Astrocyte of the hippocampus (primary cell): ENCODE measurements at regions not wholly inside any gene's neighbourhood (a gene's known extent, or its start where the extent isn't known, plus 50 kb on each side); places are given as distances from the start of the nearest gene placed in this dataset.
"Not testable (repeated sequence)": the region's sequence is repeated elsewhere in the genome, so short reads cannot be mapped to it uniquely, and the experiment has no call there.

Source experiments
- DNase-seq: peaks from one replicate; pipeline ENCODE4 v3.0.0; 2011; ENCODE audit warnings: low read depth, low spot score

DNA sequence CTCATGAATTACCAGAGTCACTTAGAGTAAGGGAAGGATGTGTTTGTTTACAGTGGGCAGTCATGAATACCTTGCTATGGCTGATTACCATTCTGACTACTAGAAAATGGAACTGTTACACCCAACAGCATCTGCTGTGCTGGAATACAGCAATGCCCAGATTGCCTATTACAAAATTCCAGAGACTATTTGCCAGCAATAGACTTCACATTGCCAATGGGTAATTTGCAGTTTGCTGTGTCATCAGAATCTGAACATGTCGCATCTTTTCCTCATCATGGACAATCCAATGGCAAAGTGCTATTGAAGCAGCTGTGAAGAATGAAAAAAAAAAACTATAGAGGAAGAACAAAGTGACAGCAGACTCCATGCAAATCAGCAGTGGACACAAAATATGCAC lies 356.6 kb downstream of the CXXC4 start:
- no peak for DNase-seq

DNA sequence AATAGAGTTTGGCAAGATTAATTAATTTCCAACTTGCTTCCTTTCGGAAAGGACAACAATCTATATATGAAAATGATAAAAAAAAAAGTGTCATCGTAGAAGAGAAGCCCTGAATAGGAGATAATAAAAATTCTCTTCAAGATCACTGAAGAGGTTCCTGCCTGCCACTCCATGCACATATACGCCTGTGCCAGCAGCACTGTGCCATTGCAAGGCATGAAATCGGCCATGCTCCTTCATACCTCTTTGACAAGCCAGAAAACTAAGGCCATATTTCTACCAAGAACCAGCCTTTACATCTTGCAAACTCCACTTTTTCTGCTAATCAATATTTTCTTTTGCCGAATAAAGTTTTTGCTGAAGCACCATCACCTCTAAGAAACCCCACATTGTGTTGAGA lies 365.5 kb downstream of the CXXC4 start:
- DNase-seq = no peak

DNA sequence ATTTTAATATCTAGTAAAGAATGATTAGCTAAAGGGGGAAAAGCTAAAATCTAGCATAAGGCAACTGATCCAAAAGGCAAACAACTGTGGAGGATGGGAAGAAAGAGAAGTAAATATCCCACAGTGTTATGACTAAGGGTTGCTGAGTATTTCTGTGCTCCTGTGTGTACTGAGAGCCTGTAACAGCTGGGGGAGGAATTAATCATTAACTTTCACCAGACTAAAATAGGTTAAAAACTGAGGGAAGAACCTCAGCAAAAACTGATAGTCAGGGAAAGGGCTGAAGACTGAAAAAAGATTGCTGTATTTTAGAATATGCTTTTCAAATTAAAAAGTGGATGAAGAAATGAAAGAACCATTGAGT lies 365.9 kb downstream of the CXXC4 start:
- peak; percentile 11 for DNase-seq

DNA sequence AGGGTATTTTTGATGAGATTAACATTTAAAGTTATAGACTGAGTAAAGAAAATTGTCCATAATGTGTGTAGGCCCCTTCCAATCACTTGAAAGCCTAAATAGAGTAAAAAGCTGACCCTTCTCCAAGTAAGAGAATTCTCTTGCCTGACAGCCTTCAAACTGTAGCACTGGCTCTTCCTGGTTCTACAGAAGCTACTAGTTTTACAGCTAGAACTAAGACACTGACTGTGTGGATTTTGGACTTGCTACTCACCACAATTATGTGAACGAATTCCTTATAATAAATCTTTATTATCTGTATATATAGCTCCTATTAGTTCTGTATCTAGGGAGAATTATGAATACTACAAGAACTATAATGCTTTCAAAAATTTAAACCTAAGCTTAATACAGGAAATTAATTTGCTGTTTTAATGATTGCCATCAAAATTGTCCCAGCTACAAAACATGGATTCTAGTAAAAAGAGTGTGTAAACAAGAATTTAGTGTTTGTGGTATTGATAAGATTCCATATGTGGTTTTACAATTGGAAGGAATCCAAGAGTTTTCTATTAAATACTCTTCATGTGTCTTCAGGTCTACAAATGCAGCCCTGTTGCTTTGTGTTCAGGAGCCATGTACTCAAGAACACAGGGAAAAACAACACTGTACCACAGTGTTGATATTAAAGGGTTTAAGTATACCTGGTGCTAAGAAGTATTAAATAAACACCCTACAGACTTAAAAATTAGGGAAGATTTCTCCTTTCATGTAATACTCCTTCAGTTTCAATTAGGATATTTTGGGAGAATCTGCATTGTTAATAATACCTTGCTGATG lies 366.5 kb downstream of the CXXC4 start:
- peak; percentile 29 for DNase-seq

DNA sequence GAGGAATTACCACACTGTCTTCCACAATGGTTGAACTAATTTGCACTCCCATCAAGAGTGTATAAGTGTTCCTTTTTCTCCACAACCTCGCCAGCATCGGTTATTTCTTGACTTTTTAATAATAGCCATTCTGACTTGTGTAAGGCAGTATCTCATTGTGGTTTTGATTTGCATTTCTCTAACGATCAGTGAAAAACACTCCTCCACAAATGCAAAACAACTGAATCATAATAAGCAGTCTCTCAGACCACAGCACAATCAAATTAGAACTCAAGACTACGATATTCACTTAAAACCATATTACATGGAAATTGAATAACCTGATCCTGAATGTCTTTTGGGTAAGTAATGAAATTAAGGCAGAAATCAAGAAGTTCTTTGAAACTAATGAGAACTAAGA lies 371.7 kb downstream of the CXXC4 start:
- DNase-seq = no peak

DNA sequence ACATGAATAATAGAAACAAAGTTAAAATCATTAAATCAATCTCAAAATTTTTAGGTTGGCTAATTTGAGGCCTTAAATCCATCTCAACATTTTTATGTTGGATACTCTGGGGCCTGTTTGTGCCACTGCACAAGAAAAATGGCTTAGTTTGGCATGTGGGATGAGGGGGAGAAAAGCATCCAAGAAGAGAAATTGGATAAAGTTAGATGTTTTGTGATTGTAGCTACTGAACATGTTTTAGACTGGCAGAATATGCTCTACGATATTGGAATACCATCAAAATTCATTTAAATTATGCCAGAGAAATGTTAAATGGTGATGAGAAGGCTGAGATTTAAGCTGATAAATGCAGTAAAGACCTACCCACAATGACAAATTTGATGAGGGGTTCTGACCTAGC lies 376.9 kb downstream of the CXXC4 start:
- DNase-seq = no peak

DNA sequence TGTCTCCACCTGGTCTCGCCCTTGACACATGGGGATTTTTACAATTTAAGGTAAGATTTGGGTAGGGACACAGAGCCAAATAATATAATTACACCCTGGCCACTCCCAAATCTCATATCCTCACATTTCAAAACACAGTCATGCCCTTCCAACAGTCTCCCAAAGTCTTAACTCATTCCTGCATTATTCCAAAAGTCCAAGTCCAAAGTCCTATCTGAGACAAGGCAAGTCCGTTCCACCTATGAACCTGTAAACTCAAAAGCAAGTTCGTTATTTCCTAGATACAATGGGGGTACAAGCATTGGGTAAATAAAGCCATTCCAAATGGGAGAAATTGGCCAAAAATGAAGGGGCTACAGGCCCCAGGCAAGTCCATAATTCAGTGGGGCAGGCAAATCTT lies 380.8 kb downstream of the CXXC4 start:
- no peak for DNase-seq

DNA sequence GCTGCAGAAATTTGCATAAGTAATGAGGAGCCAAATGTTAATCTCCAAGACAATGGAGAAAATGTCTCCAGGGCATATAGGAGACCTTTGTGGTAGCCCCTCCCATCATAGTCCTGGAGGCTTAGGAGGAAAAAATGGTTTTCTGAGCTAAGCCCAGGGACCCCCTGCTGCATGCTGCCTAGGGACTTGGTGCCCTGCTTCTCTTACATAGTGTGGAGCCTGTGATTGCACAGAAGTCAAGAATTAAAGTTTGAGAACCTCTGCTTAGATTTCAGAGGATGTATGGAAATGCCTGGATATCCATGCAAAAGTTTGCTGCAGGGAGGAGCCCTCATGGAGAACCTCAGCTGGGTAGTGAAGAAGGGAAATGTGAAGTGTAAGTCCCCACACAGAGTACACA lies 379.4 kb upstream of the TACR3 start:
- no peak for DNase-seq

DNA sequence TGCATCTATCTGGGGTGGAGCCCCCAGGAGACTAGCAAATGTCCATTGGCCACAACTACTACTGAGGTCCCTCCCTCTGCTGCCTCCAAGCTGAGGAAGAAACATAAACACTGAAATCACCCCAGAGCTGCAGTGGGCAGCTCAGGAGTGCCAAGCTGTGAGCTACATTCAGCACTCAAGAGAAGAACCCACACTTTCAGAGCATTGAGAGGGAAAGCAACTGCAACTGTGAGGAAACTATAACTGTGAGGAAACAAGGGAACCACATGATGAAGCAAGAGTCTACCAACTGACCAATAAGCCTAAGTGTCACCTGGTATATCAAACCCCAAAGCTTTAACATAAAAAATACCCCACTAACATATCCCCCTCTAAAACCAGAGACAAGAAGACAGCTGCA lies 373.5 kb upstream of the TACR3 start:
- no peak for DNase-seq

DNA sequence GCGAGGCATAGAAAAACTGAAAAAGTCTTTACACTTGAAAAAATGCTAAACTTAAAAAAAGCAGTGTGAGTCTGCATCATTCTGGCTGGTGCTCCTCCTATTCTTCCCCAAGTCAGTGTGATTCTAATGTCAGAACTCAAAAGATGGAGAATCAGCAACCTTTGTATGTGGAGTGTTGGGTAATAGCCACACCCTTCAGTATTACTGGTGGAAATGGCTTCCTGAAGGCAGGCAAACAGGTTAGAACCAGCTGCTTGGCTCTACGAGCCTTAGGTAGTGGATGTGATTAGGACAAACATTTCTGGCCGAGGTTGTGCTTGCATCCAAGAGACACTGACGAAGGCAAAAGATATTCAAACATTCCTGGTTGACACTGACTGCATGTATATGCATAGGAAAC lies 353.4 kb upstream of the TACR3 start:
- no peak for DNase-seq

DNA sequence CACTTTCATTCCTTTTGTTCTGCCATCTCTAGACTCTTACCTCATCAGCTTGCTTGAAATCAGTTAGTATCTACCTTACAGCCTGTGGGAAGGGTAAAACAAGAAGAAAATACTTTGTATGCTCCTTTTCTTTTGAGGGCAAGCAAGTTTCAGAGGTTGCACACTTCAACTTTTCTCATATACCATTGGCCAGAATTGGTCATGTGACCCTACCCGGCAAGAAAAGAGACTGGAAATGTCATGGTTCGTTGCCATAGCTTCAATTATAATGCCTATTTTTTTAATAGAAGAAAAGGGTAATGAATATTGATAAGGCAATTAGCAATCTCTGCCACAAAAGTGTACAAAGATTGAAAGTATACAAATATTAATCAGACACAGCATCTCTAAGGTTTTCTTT lies 346.7 kb upstream of the TACR3 start:
- DNase-seq = no peak

DNA sequence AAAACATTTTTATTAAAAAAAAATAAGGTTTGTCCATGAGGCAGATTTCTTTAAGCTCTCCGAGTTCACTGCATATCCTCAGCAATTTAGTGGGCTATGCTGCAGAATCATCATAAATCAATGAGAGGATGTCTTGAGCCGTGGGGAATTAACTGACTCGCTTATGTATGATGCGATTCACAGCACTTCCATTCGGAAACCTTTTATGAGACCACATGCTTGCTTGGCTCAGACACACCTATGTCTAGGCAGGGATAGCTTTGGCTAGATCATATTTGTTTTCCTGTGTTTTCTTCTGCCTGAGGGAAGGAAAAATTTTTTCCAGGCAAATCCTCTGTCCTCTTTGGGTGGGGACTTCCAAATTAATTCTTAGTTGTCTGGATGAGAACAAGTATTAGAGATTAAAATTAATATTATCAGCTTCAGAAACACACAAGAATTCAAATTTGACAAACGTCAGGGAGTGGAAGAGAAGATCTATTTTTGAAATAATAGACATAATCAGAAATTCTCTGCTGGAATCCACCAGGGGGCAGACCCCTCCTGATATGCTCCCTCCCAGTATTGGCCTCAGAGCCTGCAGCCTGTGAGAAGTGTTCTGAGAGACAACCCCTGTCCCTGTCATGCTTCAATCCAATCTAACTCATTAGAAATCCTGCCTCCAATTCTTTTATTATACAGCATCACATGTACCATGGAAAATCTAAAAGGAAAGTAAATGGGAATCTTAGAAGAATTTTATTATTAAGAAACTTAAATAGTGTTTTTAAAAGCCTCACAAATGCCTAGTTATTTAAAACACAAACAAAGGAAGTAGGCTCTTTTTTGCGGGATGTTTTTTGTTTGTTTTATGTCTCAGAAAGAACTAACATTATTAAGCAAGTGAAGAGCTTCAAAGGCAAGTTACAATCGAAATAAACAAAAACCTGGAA lies 345.1 kb upstream of the TACR3 start:
- DNase-seq = peak; percentile 68

DNA sequence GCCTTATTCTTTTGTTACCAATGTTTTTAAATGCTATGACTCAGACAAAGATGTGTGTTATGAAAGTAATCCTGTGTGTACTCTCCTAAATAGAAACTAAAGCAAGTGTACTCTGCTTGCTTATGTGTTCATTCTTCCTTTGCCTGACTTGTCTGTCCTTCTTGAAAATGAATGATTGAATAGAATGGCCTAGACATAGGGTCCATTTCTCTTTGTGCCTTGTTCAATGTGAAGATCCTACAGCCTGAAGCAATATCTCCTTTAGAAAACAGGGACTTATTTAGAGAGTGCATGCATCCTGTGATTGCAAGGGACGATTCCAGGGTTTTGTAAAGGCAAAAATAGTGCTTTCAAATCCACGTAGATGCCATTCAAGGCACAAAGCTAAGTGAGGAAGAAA lies 343.6 kb upstream of the TACR3 start:
- no peak for DNase-seq

DNA sequence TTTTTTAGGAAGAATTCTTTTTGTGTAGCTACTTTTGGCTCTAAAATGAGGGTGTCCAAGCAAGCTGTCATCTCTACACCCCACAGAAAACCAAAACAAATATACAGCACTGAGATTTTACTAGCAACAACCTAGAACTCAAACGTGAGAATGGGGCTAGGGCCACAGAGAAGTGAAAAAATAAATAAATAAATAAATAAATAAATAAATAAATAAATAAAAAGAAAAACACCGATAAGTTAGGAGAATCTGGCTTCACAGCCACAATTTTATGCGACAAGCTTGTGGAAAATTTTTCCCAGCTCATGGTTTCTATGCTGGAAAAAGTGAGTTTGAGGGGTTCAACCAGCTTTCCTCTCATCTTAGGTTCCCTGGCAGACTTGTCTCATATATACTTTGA lies 324.6 kb upstream of the TACR3 start:
- no peak for DNase-seq

DNA sequence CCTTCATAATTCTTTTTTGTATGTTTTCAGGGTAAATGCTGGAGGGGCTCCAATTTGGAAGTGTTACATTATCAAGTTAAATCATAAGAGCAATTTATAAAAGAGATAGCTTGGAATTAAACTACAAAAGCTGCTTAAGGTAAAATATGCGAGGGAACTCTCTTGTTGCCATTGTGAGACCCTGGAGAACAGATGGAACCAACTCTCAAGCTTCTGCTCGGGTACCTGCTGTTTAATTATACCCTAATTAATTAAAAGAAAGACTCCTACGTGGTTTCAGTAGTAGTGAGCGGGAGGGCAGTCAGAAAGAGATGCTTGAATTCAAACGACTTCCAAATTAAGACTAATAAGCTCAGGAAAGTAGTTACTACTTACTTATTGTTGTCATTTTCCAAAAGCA lies 313.1 kb upstream of the TACR3 start:
- no peak for DNase-seq

DNA sequence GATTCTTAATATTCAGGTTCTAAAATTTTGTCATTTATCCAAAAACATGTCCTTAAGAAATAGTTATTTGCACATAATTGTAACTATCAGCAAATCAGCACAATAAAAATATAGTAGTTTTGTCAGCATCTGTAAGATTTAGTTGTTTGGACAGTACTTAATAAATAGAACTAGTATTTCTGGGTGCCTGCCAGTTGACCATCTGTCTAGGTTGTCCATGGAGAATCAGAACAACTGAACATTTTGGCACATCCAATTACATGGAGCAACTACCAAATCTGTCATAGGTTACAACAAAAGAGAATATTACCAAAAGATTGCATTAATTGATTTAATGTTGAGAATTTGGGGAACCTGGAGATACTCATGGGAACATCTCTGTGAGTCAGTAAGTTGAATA lies 305.5 kb upstream of the TACR3 start:
- no peak for DNase-seq

DNA sequence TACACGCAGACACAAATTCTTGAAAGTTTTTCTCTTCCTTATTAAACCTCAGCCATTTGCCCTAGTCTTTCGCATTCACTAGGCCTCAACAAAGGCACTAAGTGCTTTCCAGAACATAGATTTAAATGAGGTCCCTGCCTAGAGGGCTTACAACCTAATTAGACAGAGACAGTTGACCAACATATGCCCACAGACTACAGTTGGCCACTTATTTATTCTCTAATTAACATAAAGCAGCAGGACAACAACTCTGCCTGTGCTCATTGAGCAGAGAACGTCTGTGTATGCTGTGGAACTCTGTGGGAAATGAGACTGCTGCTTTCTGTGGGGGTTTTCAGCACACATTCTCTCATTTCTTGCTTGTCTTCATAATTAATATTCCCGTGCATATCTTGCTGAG lies 303.0 kb upstream of the TACR3 start:
- DNase-seq = peak; percentile 21

DNA sequence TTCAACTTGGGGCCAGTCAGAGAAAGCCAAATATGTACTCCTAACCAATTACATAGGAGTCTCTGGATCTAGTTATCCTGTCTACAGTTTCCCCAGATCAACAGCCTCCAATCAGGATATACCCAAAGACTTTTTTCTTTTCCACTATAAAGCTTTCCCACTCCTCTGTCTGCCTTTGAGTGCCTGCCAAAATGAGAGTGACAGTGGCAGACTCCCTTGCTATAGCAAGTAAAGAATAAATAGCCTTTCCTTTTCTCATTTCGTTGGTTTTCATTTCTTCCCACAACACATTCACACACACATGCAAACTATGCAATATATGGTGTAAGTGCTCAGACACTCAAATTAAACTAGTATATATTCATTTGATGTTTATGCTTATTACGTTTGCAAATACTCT lies 302.4 kb upstream of the TACR3 start:
- no peak for DNase-seq

DNA sequence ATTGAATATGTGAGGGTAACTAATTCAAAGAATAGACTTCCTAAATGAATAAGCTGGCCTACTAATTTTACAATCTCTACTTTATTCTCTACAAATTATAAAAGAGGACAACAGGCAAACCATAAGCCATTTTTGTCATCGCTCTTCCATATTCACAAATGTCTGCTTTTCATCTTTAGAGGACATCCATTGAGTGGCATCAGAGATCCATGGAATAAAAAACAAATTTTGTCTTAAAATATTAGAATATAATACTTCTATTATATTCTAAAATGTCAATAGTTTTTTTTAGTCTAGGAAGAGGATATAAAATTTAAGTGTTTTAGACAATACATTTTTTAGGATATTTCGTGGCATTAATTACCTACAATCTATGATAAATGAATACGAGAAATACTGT lies 300.9 kb upstream of the TACR3 start:
- no peak for DNase-seq

DNA sequence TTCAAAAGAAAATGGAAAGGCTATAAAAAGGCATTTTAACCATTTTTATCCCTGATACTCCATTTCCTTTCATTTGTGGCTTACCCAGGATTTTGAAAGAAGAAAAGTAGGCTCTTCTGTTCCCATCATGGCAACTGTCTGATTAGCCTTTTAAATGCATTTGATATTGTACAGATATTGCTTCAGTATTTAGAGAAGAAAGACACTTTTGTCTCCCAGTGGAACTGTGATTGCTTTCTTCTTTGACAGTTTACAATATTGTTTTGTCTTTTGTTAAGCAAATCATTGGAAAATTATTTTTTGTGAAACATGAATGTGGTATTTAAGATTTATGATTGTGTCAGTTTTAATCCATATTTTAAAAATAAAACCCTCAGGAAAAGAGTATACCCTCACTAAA lies 297.4 kb upstream of the TACR3 start:
- DNase-seq = no peak

DNA sequence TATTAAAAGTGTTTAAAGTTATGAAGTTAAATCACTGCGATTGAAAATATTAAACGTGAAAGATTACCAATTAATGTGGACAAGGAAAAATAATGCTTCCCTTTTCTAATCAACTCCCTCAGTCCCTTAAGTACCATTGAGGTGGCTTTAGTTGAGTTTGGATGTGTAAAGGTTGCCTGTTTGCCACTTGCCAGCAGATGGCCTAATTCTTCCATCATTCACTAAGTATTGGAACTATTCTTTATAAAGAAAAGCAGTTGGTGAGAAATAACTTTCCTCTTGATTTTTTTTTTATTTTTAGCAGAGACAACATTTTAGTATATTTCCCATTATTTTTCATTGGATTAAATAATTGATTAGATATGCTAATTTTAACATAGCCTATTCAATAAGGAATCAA lies 295.9 kb upstream of the TACR3 start:
- peak; percentile 35 for DNase-seq

DNA sequence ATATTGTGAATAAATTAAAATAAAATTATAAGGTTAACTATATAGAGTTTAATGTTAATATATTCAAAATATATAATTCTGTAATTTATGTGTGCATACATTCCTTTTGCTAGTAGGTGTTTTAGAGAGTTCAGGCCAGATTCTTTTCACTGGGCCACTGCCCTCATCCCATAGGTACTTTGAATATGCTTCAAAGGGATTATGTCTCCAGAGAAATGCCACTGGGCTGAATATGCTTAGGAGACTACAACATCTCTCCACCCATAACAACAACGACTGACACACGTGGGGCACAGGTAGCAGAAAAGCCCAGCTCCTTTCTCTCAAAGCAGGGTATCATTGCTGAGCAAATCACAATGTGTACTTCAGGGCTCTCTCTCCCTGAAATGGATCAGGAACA lies 290.9 kb upstream of the TACR3 start:
- DNase-seq = no peak

DNA sequence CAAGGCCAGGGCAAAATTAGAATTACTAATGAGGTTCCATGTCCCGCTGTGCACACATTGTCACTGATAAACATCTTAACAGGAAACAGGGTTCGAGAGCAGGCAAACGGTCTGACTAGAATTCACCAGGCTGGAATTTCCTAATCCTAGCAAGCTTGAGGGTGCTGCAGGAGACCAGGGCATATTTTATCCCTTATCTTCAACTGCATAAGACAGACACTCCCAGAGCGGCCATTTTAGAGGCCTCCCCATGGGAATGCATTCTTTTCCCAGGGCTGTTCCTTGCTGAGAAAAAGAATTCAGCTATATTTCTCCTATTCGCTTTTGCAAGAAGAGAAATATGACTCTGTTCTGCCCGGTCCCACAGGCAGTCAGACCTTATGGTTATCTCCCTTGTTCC lies 282.5 kb upstream of the TACR3 start:
- not testable (repeated sequence) for DNase-seq
